Large intestine (tissue), 3 donors: ENCODE measurements at regions not wholly inside any gene's neighbourhood (a gene's known extent, or its start where the extent isn't known, plus 50 kb on each side); places are given as distances from the start of the nearest gene placed in this dataset.
"Not testable (repeated sequence)": the region's sequence is repeated elsewhere in the genome, so short reads cannot be mapped to it uniquely, and the experiment has no call there.

ENCODE experiments used
- DNase-seq, 2 donors: peaks; one replicate each; pipeline versions ENCODE4 v3.0.0 to v3.0.0-alpha.2; 2013
- H3K27ac ChIP-seq: one replicate; pipeline ENCODE4 v1.5.1; 2013; ENCODE audit warnings: low read length
- H3K27me3 ChIP-seq: 2 replicates; pipeline ENCODE4 v1.6.1; 2013; ENCODE audit warnings: low read length; ENCODE audit not compliant: control insufficient read depth, insufficient read depth
- H3K36me3 ChIP-seq: 2 replicates; pipeline ENCODE4 v1.6.1; 2013; ENCODE audit warnings: low read length; ENCODE audit not compliant: control insufficient read depth, insufficient read depth
- H3K4me1 ChIP-seq: one replicate; pipeline ENCODE4 v1.6.1; 2013; ENCODE audit warnings: low read length; ENCODE audit not compliant: control insufficient read depth, insufficient read depth
- H3K4me3 ChIP-seq: one replicate; pipeline ENCODE4 v1.5.1; 2013; ENCODE audit warnings: low read length
- H3K9me3 ChIP-seq: one replicate; pipeline ENCODE4 v1.6.1; 2013; ENCODE audit warnings: mild to moderate bottlenecking, low read depth, low read length, moderate library complexity; ENCODE audit not compliant: control insufficient read depth
- WGBS: methylation state at CpG from one replicate; pipeline ENCODE4 v1.1.5; 2013; ENCODE audit warnings: low lambda C conversion rate; ENCODE audit not compliant: insufficient coverage; 5-methylcytosine and 5-hydroxymethylcytosine counted together

GRCh38 chr17:20737636-20738035, 158.1 kb downstream of the CDRT15L2 start:
- H3K36me3 ChIP-seq, H3K4me3 ChIP-seq, H3K4me1 ChIP-seq, H3K27ac ChIP-seq, H3K9me3 ChIP-seq, DNase-seq, H3K27me3 ChIP-seq: not testable (repeated sequence)
- 100% methylated on average over 1 of the region's 7 CpGs for WGBS

- no CpG with 5 or more reads among the region's 8 CpGs for WGBS
- H3K27me3 ChIP-seq, result no peaks in the 10 kb centered on the region
- DNase-seq, result no peak
- no peaks in the 10 kb centered on the region for H3K4me1 ChIP-seq
- no peak overlapping the region for H3K4me3 ChIP-seq
- no peak overlapping the region for H3K27ac ChIP-seq
- no peaks in the 10 kb centered on the region for H3K36me3 ChIP-seq
- H3K9me3 ChIP-seq, result peaks cover 2% of the 10 kb centered on the region
These were observed 191.6 kb downstream of the CDRT15L2 start for GRCh38 chr17:20771104-20771503.

GRCh38 chr17:20774472-20775135, 195.1 kb downstream of the CDRT15L2 start:
- Histone ChIP-seq H3K27ac (no peak overlapping the region), H3K36me3 (no peaks in the 10 kb centered on the region), H3K27me3 (no peaks in the 10 kb centered on the region), H3K4me3 (no peak overlapping the region), H3K9me3 (peaks cover 2% of the 10 kb centered on the region), H3K4me1 (no peaks in the 10 kb centered on the region)
- DNase-seq, result no peak
- 77% methylated on average over 2 of the region's 4 CpGs for WGBS

- H3K27ac ChIP-seq, result no peak overlapping the region
- H3K4me1 ChIP-seq, result no peaks in the 10 kb centered on the region
- no peaks in the 10 kb centered on the region for H3K36me3 ChIP-seq
- no CpG with 5 or more reads among the region's 19 CpGs for WGBS
- DNase-seq, result no peak
- H3K27me3 ChIP-seq, result no peaks in the 10 kb centered on the region
- H3K4me3 ChIP-seq, result no peak overlapping the region
- peaks cover 2% of the 10 kb centered on the region for H3K9me3 ChIP-seq
These were observed 195.8 kb downstream of the CDRT15L2 start for GRCh38 chr17:20775331-20775730.

DNA sequence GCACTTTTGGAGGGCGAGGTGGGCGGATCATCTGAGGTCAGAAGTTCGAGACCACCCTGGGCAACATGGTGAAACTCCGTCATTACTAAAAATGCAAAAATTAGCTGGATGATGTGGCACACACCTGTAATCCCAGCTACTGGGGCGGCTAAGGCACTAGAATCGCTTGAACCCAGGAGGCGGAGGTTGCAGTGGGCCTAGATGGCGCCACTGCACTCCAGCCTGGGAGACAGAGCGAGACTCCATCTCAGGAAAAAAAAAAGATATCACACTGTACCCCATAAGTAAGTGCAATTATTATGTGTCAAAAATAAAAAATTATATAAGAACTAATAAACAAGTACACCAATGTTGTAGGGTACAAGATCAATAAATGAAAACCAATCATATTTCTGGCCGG, 200.0 kb downstream of the CDRT15L2 start:
- H3K4me3 ChIP-seq, result no peak overlapping the region
- H3K27me3 ChIP-seq, result peaks cover 14% of the 10 kb centered on the region
- H3K4me1 ChIP-seq, result no peaks in the 10 kb centered on the region
- no CpG with 5 or more reads among the region's 10 CpGs for WGBS
- H3K27ac ChIP-seq, result no peak overlapping the region
- no peak for DNase-seq
- no peaks in the 10 kb centered on the region for H3K36me3 ChIP-seq
- H3K9me3 ChIP-seq, result peaks cover 6% of the 10 kb centered on the region

DNA sequence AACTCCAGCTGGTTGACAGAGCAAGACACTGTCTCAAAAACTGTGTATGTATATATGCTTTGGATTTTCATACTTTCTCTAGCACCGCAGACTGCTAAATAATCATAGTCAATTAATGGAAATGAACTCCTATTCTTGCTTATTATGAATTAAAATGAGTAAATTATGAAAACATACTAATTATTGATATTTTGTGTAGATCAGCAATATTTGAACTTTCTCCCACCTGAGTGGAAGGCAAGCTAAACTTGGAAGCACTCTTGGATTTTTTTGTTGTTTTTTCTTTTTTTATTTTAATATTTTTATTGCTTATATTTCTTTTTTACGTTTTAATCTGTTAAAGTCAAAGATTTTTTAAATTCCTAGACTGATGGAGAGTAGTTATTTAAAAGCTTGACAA, 201.7 kb downstream of the CDRT15L2 start:
- DNase-seq, result no peak
- Histone ChIP-seq H3K27ac (no peak overlapping the region), H3K4me3 (no peak overlapping the region), H3K4me1 (no peaks in the 10 kb centered on the region), H3K9me3 (peaks cover 3% of the 10 kb centered on the region), H3K36me3 (no peaks in the 10 kb centered on the region), H3K27me3 (peaks cover 25% of the 10 kb centered on the region)
- 96% methylated on average over 2 of the region's 2 CpGs for WGBS

DNA sequence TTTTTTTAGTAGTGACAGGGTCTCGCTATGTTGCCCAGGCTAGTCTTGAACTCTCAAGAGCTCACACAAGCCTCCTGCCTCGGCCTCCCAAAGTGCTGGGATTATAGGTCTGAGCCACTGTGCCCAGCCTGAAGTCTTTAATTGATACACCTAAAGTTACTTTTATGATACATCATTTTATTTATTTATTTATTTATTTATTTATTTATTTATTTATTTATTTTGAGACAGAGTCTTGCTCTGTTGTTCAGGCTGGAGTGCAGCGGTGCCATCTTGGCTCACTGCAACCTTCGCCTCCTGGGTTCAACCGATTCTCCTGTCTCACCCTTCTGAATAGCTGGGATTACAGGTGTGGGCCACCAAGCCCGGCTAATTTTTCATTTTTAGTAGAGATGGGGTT, 202.3 kb downstream of the CDRT15L2 start:
- DNase-seq, H3K4me1 ChIP-seq, H3K4me3 ChIP-seq, H3K9me3 ChIP-seq, H3K36me3 ChIP-seq, H3K27ac ChIP-seq: not testable (repeated sequence)
- peaks cover 25% of the 10 kb centered on the region for H3K27me3 ChIP-seq
- WGBS, result no CpG with 5 or more reads among the region's 6 CpGs

- no peaks in the 10 kb centered on the region for H3K4me1 ChIP-seq
- peaks cover 25% of the 10 kb centered on the region for H3K27me3 ChIP-seq
- no peak overlapping the region for H3K27ac ChIP-seq
- DNase-seq, result no peak
- H3K36me3 ChIP-seq, result no peaks in the 10 kb centered on the region
- WGBS, result no CpG with 5 or more reads among the region's 3 CpGs
- no peak overlapping the region for H3K4me3 ChIP-seq
- peaks cover 3% of the 10 kb centered on the region for H3K9me3 ChIP-seq
These were observed 203.6 kb downstream of the CDRT15L2 start for GRCh38 chr17:20783091-20783490.

- H3K9me3 ChIP-seq, result peaks cover 3% of the 10 kb centered on the region
- peaks cover 25% of the 10 kb centered on the region for H3K27me3 ChIP-seq
- no peak overlapping the region for H3K27ac ChIP-seq
- H3K4me3 ChIP-seq, result no peak overlapping the region
- H3K4me1 ChIP-seq, result no peaks in the 10 kb centered on the region
- WGBS, result no CpG with 5 or more reads among the region's 48 CpGs
- H3K36me3 ChIP-seq, result no peaks in the 10 kb centered on the region
- DNase-seq, result no peak
These were observed 204.7 kb downstream of the CDRT15L2 start for GRCh38 chr17:20784100-20784665.

DNA sequence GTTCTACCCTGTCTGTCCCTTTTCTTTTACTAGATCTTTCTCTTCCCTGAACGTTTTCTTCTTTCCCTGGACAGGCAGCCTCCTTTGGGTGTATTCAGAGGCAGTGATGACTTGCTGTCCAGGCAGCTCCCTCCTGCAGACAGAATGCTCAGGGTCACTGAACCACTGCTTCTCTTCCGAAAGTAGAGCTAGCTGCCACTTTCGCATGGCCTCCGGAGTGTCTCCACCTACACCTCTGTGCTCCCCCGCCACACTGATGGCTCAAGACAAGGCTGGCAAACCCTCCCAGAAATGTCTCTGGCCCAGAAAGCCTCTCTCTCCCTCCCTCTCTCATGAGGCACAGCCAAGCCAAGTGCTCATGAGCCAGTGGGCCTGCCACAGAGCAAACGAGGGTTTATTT, 207.8 kb downstream of the CDRT15L2 start:
- no peak for DNase-seq
- Histone ChIP-seq H3K36me3 (no peaks in the 10 kb centered on the region), H3K27me3 (peaks cover 25% of the 10 kb centered on the region), H3K4me3 (no peak overlapping the region), H3K27ac (no peak overlapping the region), H3K4me1 (no peaks in the 10 kb centered on the region), H3K9me3 (peaks cover 3% of the 10 kb centered on the region)
- no CpG with 5 or more reads among the region's 6 CpGs for WGBS

- no CpG with 5 or more reads among the region's 5 CpGs for WGBS
- no peak overlapping the region for H3K4me3 ChIP-seq
- H3K9me3 ChIP-seq, result no peaks in the 10 kb centered on the region
- H3K27ac ChIP-seq, result no peak overlapping the region
- DNase-seq, result no peak
- no peaks in the 10 kb centered on the region for H3K4me1 ChIP-seq
- no peaks in the 10 kb centered on the region for H3K27me3 ChIP-seq
- H3K36me3 ChIP-seq, result no peaks in the 10 kb centered on the region
These were observed 212.1 kb downstream of the CDRT15L2 start for GRCh38 chr17:20791626-20792025.
